Liver (tissue), 8 donors: ENCODE measurements at regions not wholly inside any gene's neighbourhood (a gene's known extent, or its start where the extent isn't known, plus 50 kb on each side); places are given as distances from the start of the nearest gene placed in this dataset.

ENCODE experiments used
- DNase-seq: peaks from one replicate; pipeline ENCODE4 v3.0.0-alpha.2; 2017; ENCODE audit warnings: low spot score
- H3K27ac ChIP-seq, 2 donors: one replicate each; pipeline ENCODE4 v1.7.0; 2013; ENCODE audit warnings: inconsistent platforms in 2 of 2, low read length in 2 of 2, control low read depth in 1 of 2, low read depth in 1 of 2, mild to moderate bottlenecking in 1 of 2
- H3K27me3 ChIP-seq, 4 donors: one replicate each; pipeline versions ENCODE4 v1.6.1 to v1.7.0; 2013; ENCODE audit warnings: low read length in 3 of 4, inconsistent platforms in 1 of 4, mild to moderate bottlenecking in 1 of 4, moderate library complexity in 1 of 4; ENCODE audit not compliant: control insufficient read depth in 4 of 4, insufficient read depth in 4 of 4
- H3K36me3 ChIP-seq, 4 donors: one replicate each; pipeline versions ENCODE4 v1.6.1 to v1.7.0; 2013; ENCODE audit warnings: low read length in 3 of 4, mild to moderate bottlenecking in 3 of 4, low read depth in 1 of 4, moderate library complexity in 1 of 4; ENCODE audit not compliant: control insufficient read depth in 4 of 4, insufficient read depth in 3 of 4
- H3K4me1 ChIP-seq, 4 donors: one replicate each; pipeline versions ENCODE4 v1.6.1 to v1.7.0; 2013; ENCODE audit warnings: low read length in 3 of 4, mild to moderate bottlenecking in 3 of 4, moderate library complexity in 1 of 4; ENCODE audit not compliant: control insufficient read depth in 4 of 4, insufficient read depth in 4 of 4
- H3K4me3 ChIP-seq, 3 donors: one replicate each; pipeline versions ENCODE4 v1.6.1 to v1.7.0; 2013; ENCODE audit warnings: low read length in 3 of 3, control low read depth in 1 of 3, low read depth in 1 of 3, mild to moderate bottlenecking in 1 of 3
- H3K9ac ChIP-seq, 2 donors: one replicate each; pipeline ENCODE4 v1.7.0; 2013; ENCODE audit warnings: low read length in 2 of 2, mild to moderate bottlenecking in 2 of 2, moderate library complexity in 2 of 2, control low read depth in 1 of 2, low read depth in 1 of 2
- H3K9me3 ChIP-seq, 4 donors: one replicate each; pipeline versions ENCODE4 v1.6.1 to v1.7.0; 2013; ENCODE audit warnings: low read length in 3 of 4; ENCODE audit not compliant: control insufficient read depth in 4 of 4
- CTCF ChIP-seq: fragments of 150-350 bp; IDR thresholded peaks from 2 replicates; pipeline ENCODE4 v1.5.1; 2017; ENCODE audit warnings: improper control_type of control experiment, low read depth, low read length; ENCODE audit not compliant: missing input control
- FOXA1 ChIP-seq: IDR thresholded peaks from 2 replicates; pipeline ENCODE4 v1.6.1; 2016; ENCODE audit warnings: antibody characterized with exemption
- FOXA2 ChIP-seq: IDR thresholded peaks from 2 replicates; pipeline ENCODE4 v1.6.1; 2016; ENCODE audit warnings: antibody characterized with exemption
- GABPA ChIP-seq, 2 donors: IDR thresholded peaks in 1 of 2; conservative IDR thresholded peaks in 1 of 2; 2 replicates each; pipeline ENCODE4 v1.6.1; 2016; ENCODE audit warnings: antibody characterized with exemption in 2 of 2, mild to moderate bottlenecking in 1 of 2, moderate library complexity in 1 of 2
- HNF4A ChIP-seq, 2 donors: conservative IDR thresholded peaks; 2 replicates each; pipeline ENCODE4 v1.6.1; 2016; ENCODE audit warnings: antibody characterized with exemption in 2 of 2, mild to moderate bottlenecking in 2 of 2
- HNF4G ChIP-seq: IDR thresholded peaks from 2 replicates; pipeline ENCODE4 v1.6.1; 2016; ENCODE audit warnings: antibody characterized with exemption
- JUND ChIP-seq, 2 donors: IDR thresholded peaks; 2 replicates each; pipeline ENCODE4 v1.6.1; 2016; ENCODE audit warnings: antibody characterized with exemption in 2 of 2
- MAX ChIP-seq: IDR thresholded peaks from 2 replicates; pipeline ENCODE4 v1.6.1; 2016; ENCODE audit warnings: antibody characterized with exemption
- NR2F2 ChIP-seq: IDR thresholded peaks from 2 replicates; pipeline ENCODE4 v1.6.1; 2016; ENCODE audit warnings: antibody characterized with exemption
- RAD21 ChIP-seq, 2 donors: IDR thresholded peaks; 2 replicates each; pipeline ENCODE4 v1.6.1; 2016; ENCODE audit warnings: antibody characterized with exemption in 2 of 2, mild to moderate bottlenecking in 2 of 2
- REST ChIP-seq: IDR thresholded peaks from 2 replicates; pipeline ENCODE4 v1.6.1; 2016; ENCODE audit warnings: antibody characterized with exemption, mild to moderate bottlenecking
- RXRA ChIP-seq, 2 donors: IDR thresholded peaks; 2 replicates each; pipeline ENCODE4 v1.6.1; 2017 to 2018; ENCODE audit warnings: antibody characterized with exemption in 2 of 2, mild to moderate bottlenecking in 1 of 2
- SP1 ChIP-seq: IDR thresholded peaks from 2 replicates; pipeline ENCODE4 v1.6.1; 2018; ENCODE audit warnings: antibody characterized with exemption, mild to moderate bottlenecking
- TAF1 ChIP-seq: conservative IDR thresholded peaks from 2 replicates; pipeline ENCODE4 v1.6.1; 2016; ENCODE audit warnings: antibody characterized with exemption, mild to moderate bottlenecking
- YY1 ChIP-seq: IDR thresholded peaks from 2 replicates; pipeline ENCODE4 v1.6.1; 2016; ENCODE audit warnings: antibody characterized with exemption, mild to moderate bottlenecking
- ZBTB33 ChIP-seq: IDR thresholded peaks from 2 replicates; pipeline ENCODE4 v1.6.1; 2016; ENCODE audit warnings: antibody characterized with exemption
- WGBS: extraction: QIAGEN DNeasy Blood & Tissue Kit; methylation state at CpG from one replicate; pipeline ENCODE4 v1.1.7; 2013; 5-methylcytosine and 5-hydroxymethylcytosine counted together
- donor health status: healthy.
- donor health status: healthy.
- donor health status: healthy.
- donor health status: healthy.
- donor health status: healthy.

GRCh38 chr1:43042773-43043457 lies 84.2 kb upstream of the SLC2A1 start:
- no peak overlapping the region for H3K4me3 ChIP-seq
- H3K27me3 ChIP-seq, result no peaks in the 10 kb centered on the region
- 89% methylated on average over 3 of the region's 3 CpGs for WGBS
- H3K4me1 ChIP-seq, result no peaks in the 10 kb centered on the region
- TF ChIP-seq RAD21 (IDR thresholded peaks at IDR 0.05) (no peak), NR2F2 (no peak), TAF1 (no peak), RXRA (IDR thresholded peaks at IDR 0.05) (no peak), JUND (IDR thresholded peaks at IDR 0.05) (no peak), FOXA1 (no peak), HNF4G (no peak), MAX (no peak), SP1 (no peak), FOXA2 (no peak), YY1 (no peak), CTCF (no peak)
- no peaks in the 10 kb centered on the region for H3K36me3 ChIP-seq
- no peak overlapping the region for H3K9ac ChIP-seq
- no peak overlapping the region for H3K27ac ChIP-seq
- no peak for DNase-seq
- H3K9me3 ChIP-seq, result no peaks in the 10 kb centered on the region

GRCh38 chr1:43042127-43042526 lies 83.5 kb upstream of the SLC2A1 start:
- no peak for DNase-seq
- Histone ChIP-seq H3K4me3 (no peak overlapping the region), H3K9ac (no peak overlapping the region), H3K27me3 (no peaks in the 10 kb centered on the region), H3K36me3 (no peaks in the 10 kb centered on the region), H3K27ac (no peak overlapping the region), H3K4me1 (no peaks in the 10 kb centered on the region), H3K9me3 (no peaks in the 10 kb centered on the region)
- TF ChIP-seq JUND (IDR thresholded peaks at IDR 0.05) (no peak), FOXA1 (no peak), TAF1 (no peak), CTCF (no peak), MAX (no peak)
- WGBS, result 94% methylated on average over 4 of the region's 4 CpGs

- Histone ChIP-seq H3K27ac (no peak overlapping the region), H3K36me3 (no peaks in the 10 kb centered on the region), H3K9me3 (no peaks in the 10 kb centered on the region), H3K4me3 (no peak overlapping the region), H3K4me1 (no peaks in the 10 kb centered on the region), H3K9ac (no peak overlapping the region), H3K27me3 (no peaks in the 10 kb centered on the region)
- no peak for DNase-seq
- TF ChIP-seq NR2F2 (no peak), ZBTB33 (no peak), GABPA (IDR thresholded peaks at IDR 0.05 in 1 of 2, conservative IDR thresholded peaks at IDR 0.05 in 1 of 2) (no peak), REST (no peak), HNF4A (conservative IDR thresholded peaks at IDR 0.05) (no peak), YY1 (no peak), HNF4G (no peak), RXRA (IDR thresholded peaks at IDR 0.05) (no peak)
- WGBS, result 95% methylated on average over 3 of the region's 3 CpGs
These were observed 82.9 kb upstream of the SLC2A1 start for GRCh38 chr1:43041591-43041990.
